ENCODE measurements at regions not wholly inside any gene's neighbourhood (a gene's known extent, or its start where the extent isn't known, plus 50 kb on each side); places are given as distances from the start of the nearest gene placed in this dataset.

GRCh38 chr5:82622711-82623514 is 344.8 kb upstream of the RPS23 start:
- Mint-ChIP-seq H3K9me3 (ENCODE audit: low read depth) (no peaks in the 10 kb centered on the region), H3K4me3 (no peak overlapping the region), H3K36me3 (no peaks in the 10 kb centered on the region), H3K4me1 (ENCODE audit: low read depth) (peaks cover 4% of the 10 kb centered on the region), H3K27me3 (no peaks in the 10 kb centered on the region), H3K27ac (no peak overlapping the region)

GRCh38 chr5:82622205-82622604 is 344.1 kb upstream of the RPS23 start:
- H3K4me1 Mint-ChIP-seq (ENCODE audit: low read depth): peaks cover 4% of the 10 kb centered on the region
- no peaks in the 10 kb centered on the region for H3K36me3 Mint-ChIP-seq
- H3K9me3 Mint-ChIP-seq (ENCODE audit: low read depth): no peaks in the 10 kb centered on the region
- no peaks in the 10 kb centered on the region for H3K27me3 Mint-ChIP-seq
- no peak overlapping the region for H3K4me3 Mint-ChIP-seq
- H3K27ac Mint-ChIP-seq: no peak overlapping the region

GRCh38 chr5:82620957-82621600 is 342.9 kb upstream of the RPS23 start:
- Mint-ChIP-seq H3K4me3 (no peak overlapping the region), H3K27me3 (no peaks in the 10 kb centered on the region), H3K9me3 (ENCODE audit: low read depth) (no peaks in the 10 kb centered on the region), H3K4me1 (ENCODE audit: low read depth) (peaks cover 4% of the 10 kb centered on the region), H3K27ac (no peak overlapping the region), H3K36me3 (no peaks in the 10 kb centered on the region)

GRCh38 chr5:82619097-82619496 is 340.9 kb upstream of the RPS23 start:
- no peak overlapping the region for H3K27ac Mint-ChIP-seq
- no peaks in the 10 kb centered on the region for H3K27me3 Mint-ChIP-seq

GRCh38 chr5:82614706-82615105 is 336.6 kb upstream of the RPS23 start:
- Mint-ChIP-seq H3K27ac (no peak overlapping the region), H3K4me3 (no peak overlapping the region), H3K27me3 (peaks cover 3% of the 10 kb centered on the region)

More at GRCh38 chr5:82619097-82619496, 340.9 kb upstream of the RPS23 start:
- H3K4me1 Mint-ChIP-seq (ENCODE audit: low read depth): peaks cover 4% of the 10 kb centered on the region
- H3K9me3 Mint-ChIP-seq (ENCODE audit: low read depth): no peaks in the 10 kb centered on the region
- no peaks in the 10 kb centered on the region for H3K36me3 Mint-ChIP-seq
- H3K4me3 Mint-ChIP-seq: no peak overlapping the region

GRCh38 chr5:82613891-82614290 is 335.7 kb upstream of the RPS23 start:
- H3K27me3 Mint-ChIP-seq: peaks cover 3% of the 10 kb centered on the region

More at GRCh38 chr5:82614706-82615105, 336.6 kb upstream of the RPS23 start:
- no peaks in the 10 kb centered on the region for H3K36me3 Mint-ChIP-seq
- no peaks in the 10 kb centered on the region for H3K4me1 Mint-ChIP-seq (ENCODE audit: low read depth)
- no peaks in the 10 kb centered on the region for H3K9me3 Mint-ChIP-seq (ENCODE audit: low read depth)

GRCh38 chr5:82610686-82611085 is 332.5 kb upstream of the RPS23 start:
- Mint-ChIP-seq H3K27me3 (peaks cover 3% of the 10 kb centered on the region), H3K36me3 (no peaks in the 10 kb centered on the region), H3K27ac (no peak overlapping the region), H3K4me1 (ENCODE audit: low read depth) (no peaks in the 10 kb centered on the region), H3K9me3 (ENCODE audit: low read depth) (no peaks in the 10 kb centered on the region), H3K4me3 (no peak overlapping the region)

More at GRCh38 chr5:82613891-82614290, 335.7 kb upstream of the RPS23 start:
- Mint-ChIP-seq H3K27ac (no peak overlapping the region), H3K36me3 (no peaks in the 10 kb centered on the region), H3K4me1 (ENCODE audit: low read depth) (no peaks in the 10 kb centered on the region), H3K9me3 (ENCODE audit: low read depth) (no peaks in the 10 kb centered on the region), H3K4me3 (no peak overlapping the region)

- no peak overlapping the region for H3K4me3 Mint-ChIP-seq
These were observed 327.4 kb upstream of the RPS23 start for GRCh38 chr5:82605441-82605973.

GRCh38 chr5:82603033-82603987 is 325.2 kb upstream of the RPS23 start:
- H3K27ac Mint-ChIP-seq: no peak overlapping the region
- H3K27me3 Mint-ChIP-seq: peaks cover 9% of the 10 kb centered on the region
- H3K4me3 Mint-ChIP-seq: no peak overlapping the region
- no peaks in the 10 kb centered on the region for H3K9me3 Mint-ChIP-seq (ENCODE audit: low read depth)
- no peaks in the 10 kb centered on the region for H3K4me1 Mint-ChIP-seq (ENCODE audit: low read depth)
- H3K36me3 Mint-ChIP-seq: no peaks in the 10 kb centered on the region

More at GRCh38 chr5:82605441-82605973, 327.4 kb upstream of the RPS23 start:
- Mint-ChIP-seq H3K4me1 (ENCODE audit: low read depth) (no peaks in the 10 kb centered on the region), H3K27ac (no peak overlapping the region), H3K36me3 (no peaks in the 10 kb centered on the region), H3K9me3 (ENCODE audit: low read depth) (no peaks in the 10 kb centered on the region), H3K27me3 (peaks cover 8% of the 10 kb centered on the region)

- H3K27me3 Mint-ChIP-seq: peaks cover 9% of the 10 kb centered on the region
- H3K4me1 Mint-ChIP-seq (ENCODE audit: low read depth): no peaks in the 10 kb centered on the region
- H3K4me3 Mint-ChIP-seq: no peak overlapping the region
- H3K27ac Mint-ChIP-seq: no peak overlapping the region
- H3K36me3 Mint-ChIP-seq: no peaks in the 10 kb centered on the region
- H3K9me3 Mint-ChIP-seq (ENCODE audit: low read depth): no peaks in the 10 kb centered on the region
These were observed 323.7 kb upstream of the RPS23 start for GRCh38 chr5:82601861-82602260.

- peaks cover 9% of the 10 kb centered on the region for H3K27me3 Mint-ChIP-seq
- no peaks in the 10 kb centered on the region for H3K9me3 Mint-ChIP-seq (ENCODE audit: low read depth)
- H3K4me3 Mint-ChIP-seq: no peak overlapping the region
- H3K27ac Mint-ChIP-seq: no peak overlapping the region
- no peaks in the 10 kb centered on the region for H3K36me3 Mint-ChIP-seq
- H3K4me1 Mint-ChIP-seq (ENCODE audit: low read depth): no peaks in the 10 kb centered on the region
These were observed 322.9 kb upstream of the RPS23 start for GRCh38 chr5:82601077-82601476.

GRCh38 chr5:82599692-82600091 is 321.5 kb upstream of the RPS23 start:
- H3K4me3 Mint-ChIP-seq: no peak overlapping the region
- H3K27ac Mint-ChIP-seq: no peak overlapping the region
- H3K27me3 Mint-ChIP-seq: peaks cover 9% of the 10 kb centered on the region
- no peaks in the 10 kb centered on the region for H3K36me3 Mint-ChIP-seq
- H3K4me1 Mint-ChIP-seq (ENCODE audit: low read depth): no peaks in the 10 kb centered on the region
- H3K9me3 Mint-ChIP-seq (ENCODE audit: low read depth): no peaks in the 10 kb centered on the region

GRCh38 chr5:82599030-82599429 is 320.9 kb upstream of the RPS23 start:
- H3K27ac Mint-ChIP-seq: no peak overlapping the region
- peaks cover 9% of the 10 kb centered on the region for H3K27me3 Mint-ChIP-seq
- H3K36me3 Mint-ChIP-seq: no peaks in the 10 kb centered on the region
- H3K9me3 Mint-ChIP-seq (ENCODE audit: low read depth): no peaks in the 10 kb centered on the region
- H3K4me3 Mint-ChIP-seq: no peak overlapping the region
- H3K4me1 Mint-ChIP-seq (ENCODE audit: low read depth): no peaks in the 10 kb centered on the region

GRCh38 chr5:82597437-82597836 is 319.3 kb upstream of the RPS23 start:
- H3K36me3 Mint-ChIP-seq: no peaks in the 10 kb centered on the region
- no peaks in the 10 kb centered on the region for H3K9me3 Mint-ChIP-seq (ENCODE audit: low read depth)
- H3K4me1 Mint-ChIP-seq (ENCODE audit: low read depth): no peaks in the 10 kb centered on the region
- peaks cover 9% of the 10 kb centered on the region for H3K27me3 Mint-ChIP-seq
- H3K27ac Mint-ChIP-seq: no peak overlapping the region
- H3K4me3 Mint-ChIP-seq: no peak overlapping the region

Measured in activated naive CD8-positive, alpha-beta T cell (primary cell).